ENCODE measurements at regions not wholly inside any gene's neighbourhood (a gene's known extent, or its start where the extent isn't known, plus 50 kb on each side); places are given as distances from the start of the nearest gene placed in this dataset.
A peak's percentile ranks its signal among the peaks of the same experiment; 100 is the strongest.

- no peaks in the 10 kb centered on the region for H3K9me3 Mint-ChIP-seq
- peak; percentile 62 for ATAC-seq
- intact Hi-C loops (cut with micrococcal nuclease), result no loop called here
- H3K36me3 Mint-ChIP-seq (ENCODE audit: low read depth), result no peaks in the 10 kb centered on the region
- peak; percentile 52 for DNase-seq
- ChIA-PET CTCF (interaction anchor here (1.2 kb wide), 1 partner anchor 27 kb away, joined by 3 read pairs; no protein-coding TSS in a partner anchor), POLR2A (no interaction called here)
- peaks cover 7% of the 10 kb centered on the region for H3K4me1 Mint-ChIP-seq (ENCODE audit: low read depth)
- no peak overlapping the region for H3K27ac Mint-ChIP-seq
- H3K27me3 Mint-ChIP-seq, result no peaks in the 10 kb centered on the region
- H3K4me3 Mint-ChIP-seq, result no peak overlapping the region
- TF ChIP-seq, protein P1, sequence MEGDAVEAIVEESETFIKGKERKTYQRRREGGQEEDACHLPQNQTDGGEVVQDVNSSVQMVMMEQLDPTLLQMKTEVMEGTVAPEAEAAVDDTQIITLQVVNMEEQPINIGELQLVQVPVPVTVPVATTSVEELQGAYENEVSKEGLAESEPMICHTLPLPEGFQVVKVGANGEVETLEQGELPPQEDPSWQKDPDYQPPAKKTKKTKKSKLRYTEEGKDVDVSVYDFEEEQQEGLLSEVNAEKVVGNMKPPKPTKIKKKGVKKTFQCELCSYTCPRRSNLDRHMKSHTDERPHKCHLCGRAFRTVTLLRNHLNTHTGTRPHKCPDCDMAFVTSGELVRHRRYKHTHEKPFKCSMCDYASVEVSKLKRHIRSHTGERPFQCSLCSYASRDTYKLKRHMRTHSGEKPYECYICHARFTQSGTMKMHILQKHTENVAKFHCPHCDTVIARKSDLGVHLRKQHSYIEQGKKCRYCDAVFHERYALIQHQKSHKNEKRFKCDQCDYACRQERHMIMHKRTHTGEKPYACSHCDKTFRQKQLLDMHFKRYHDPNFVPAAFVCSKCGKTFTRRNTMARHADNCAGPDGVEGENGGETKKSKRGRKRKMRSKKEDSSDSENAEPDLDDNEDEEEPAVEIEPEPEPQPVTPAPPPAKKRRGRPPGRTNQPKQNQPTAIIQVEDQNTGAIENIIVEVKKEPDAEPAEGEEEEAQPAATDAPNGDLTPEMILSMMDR (IDR thresholded peaks at IDR 0.05), result no peak
These were observed 118.7 kb upstream of the AP1S2 start for GRCh38 chrX:15973299-15973698.

- H3K4me1 Mint-ChIP-seq (ENCODE audit: low read depth), result peaks cover 5% of the 10 kb centered on the region
- intact Hi-C loops (cut with micrococcal nuclease), result no loop called here
- DNase-seq (no peak), ATAC-seq (no peak)
- ChIA-PET CTCF (interaction anchor here (1.2 kb wide), 1 partner anchor 106 kb away, joined by 3 read pairs; no protein-coding TSS in a partner anchor), POLR2A (no interaction called here)
- no peaks in the 10 kb centered on the region for H3K36me3 Mint-ChIP-seq (ENCODE audit: low read depth)
- no peak overlapping the region for H3K27ac Mint-ChIP-seq
- no peaks in the 10 kb centered on the region for H3K9me3 Mint-ChIP-seq
- no peaks in the 10 kb centered on the region for H3K27me3 Mint-ChIP-seq
- H3K4me3 Mint-ChIP-seq, result no peak overlapping the region
- TF ChIP-seq, protein P1 (IDR thresholded peaks at IDR 0.05), result no peak
These were observed 117.1 kb upstream of the AP1S2 start for GRCh38 chrX:15971696-15972095.

DNA sequence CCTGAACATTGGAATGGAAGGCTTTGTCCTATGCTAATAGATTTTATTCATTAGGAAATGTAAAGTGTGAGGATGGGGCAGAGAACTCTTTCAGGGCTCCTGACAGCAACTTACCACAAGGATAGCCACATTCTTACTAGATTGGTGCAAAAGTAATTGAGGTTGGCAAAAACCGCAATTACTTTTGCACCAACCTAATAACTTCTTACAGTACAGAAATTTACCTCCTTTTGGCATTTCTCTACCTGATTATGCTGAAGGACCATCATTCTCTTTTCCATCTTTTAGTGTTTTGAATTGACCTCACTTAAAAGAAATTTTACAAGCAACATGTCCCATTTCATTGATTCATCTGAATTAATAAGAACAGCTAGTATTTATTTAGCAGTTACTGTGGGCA, 109.2 kb upstream of the AP1S2 start:
- Mint-ChIP-seq H3K9me3 (no peaks in the 10 kb centered on the region), H3K4me3 (no peak overlapping the region), H3K36me3 (ENCODE audit: low read depth) (no peaks in the 10 kb centered on the region), H3K4me1 (ENCODE audit: low read depth) (no peaks in the 10 kb centered on the region), H3K27ac (no peak overlapping the region), H3K27me3 (no peaks in the 10 kb centered on the region)
- ChIA-PET POLR2A (no interaction called here), CTCF (no interaction called here)
- ATAC-seq (no peak), DNase-seq (no peak)
- intact Hi-C loops (cut with micrococcal nuclease), result no loop called here
- TF ChIP-seq, protein P1 (IDR thresholded peaks at IDR 0.05), result no peak

- TF ChIP-seq, protein P1 (IDR thresholded peaks at IDR 0.05), result no peak
- Mint-ChIP-seq H3K9me3 (no peaks in the 10 kb centered on the region), H3K27ac (no peak overlapping the region), H3K4me3 (no peak overlapping the region), H3K36me3 (ENCODE audit: low read depth) (no peaks in the 10 kb centered on the region), H3K27me3 (no peaks in the 10 kb centered on the region), H3K4me1 (ENCODE audit: low read depth) (no peaks in the 10 kb centered on the region)
- intact Hi-C loops (cut with micrococcal nuclease), result no loop called here
- ATAC-seq, result no peak
- no peak for DNase-seq
- POLR2A ChIA-PET, result no interaction called here
- CTCF ChIA-PET, result interaction anchor here (1.3 kb wide), 1 partner anchor 12 kb away, joined by 3 read pairs; no protein-coding TSS in a partner anchor
These were observed 105.6 kb upstream of the AP1S2 start for GRCh38 chrX:15960237-15960636.

GRCh38 chrX:15956681-15957080, 102.1 kb upstream of the AP1S2 start:
- H3K27ac Mint-ChIP-seq, result no peak overlapping the region
- no peak for DNase-seq
- no peaks in the 10 kb centered on the region for H3K9me3 Mint-ChIP-seq
- no peaks in the 10 kb centered on the region for H3K27me3 Mint-ChIP-seq
- ChIA-PET POLR2A (no interaction called here), CTCF (no interaction called here)
- H3K4me1 Mint-ChIP-seq (ENCODE audit: low read depth), result no peaks in the 10 kb centered on the region
- intact Hi-C loops (cut with micrococcal nuclease), result no loop called here
- ATAC-seq, result no peak
- no peak overlapping the region for H3K4me3 Mint-ChIP-seq
- TF ChIP-seq, protein P1 (IDR thresholded peaks at IDR 0.05), result no peak
- H3K36me3 Mint-ChIP-seq (ENCODE audit: low read depth), result no peaks in the 10 kb centered on the region
